ENCODE measurements at regions not wholly inside any gene's neighbourhood (a gene's known extent, or its start where the extent isn't known, plus 50 kb on each side); places are given as distances from the start of the nearest gene placed in this dataset.

GRCh38 chr9:85215416-85215815 lies 526.3 kb downstream of the AGTPBP1 start:
- no peaks in the 10 kb centered on the region for H3K36me3 Mint-ChIP-seq (ENCODE audit: insufficient read depth, unreplicated experiment)
- no peak overlapping the region for H3K4me3 Mint-ChIP-seq (ENCODE audit: unreplicated experiment)
- TF ChIP-seq CTCF (IDR thresholded peaks at IDR 0.05; ENCODE audit: unreplicated experiment), result no peak
- no peaks in the 10 kb centered on the region for H3K9me3 Mint-ChIP-seq (ENCODE audit: unreplicated experiment)
- DNase-seq (ENCODE audit: unreplicated experiment), result no peak
- no TSS peak for BruUV-seq (replicated peaks)
- peaks cover 22% of the 10 kb centered on the region for H3K4me1 Mint-ChIP-seq (ENCODE audit: insufficient read depth, unreplicated experiment)
- POLR2A ChIA-PET, result interaction anchor here (1.3 kb wide), 1 partner anchor 9 kb away, joined by 7 read pairs; no protein-coding TSS in a partner anchor
- CTCF ChIA-PET, result interaction anchor here (1.0 kb wide), 1 partner anchor 43 kb away, joined by 4 read pairs; no protein-coding TSS in a partner anchor
- no peaks in the 10 kb centered on the region for H3K27me3 Mint-ChIP-seq (ENCODE audit: insufficient read depth, unreplicated experiment)
- intact Hi-C loops (cut with micrococcal nuclease), result no loop called here
- no peak overlapping the region for H3K27ac Mint-ChIP-seq (ENCODE audit: low read depth, unreplicated experiment)

- TF ChIP-seq CTCF (IDR thresholded peaks at IDR 0.05; ENCODE audit: unreplicated experiment), result no peak
- ChIA-PET POLR2A (interaction anchor here (1.3 to 1.4 kb wide), 2 partner anchors 43 to 267 kb away, joined by 3 to 4 read pairs; no protein-coding TSS in a partner anchor), CTCF (interaction anchor here (0.6 to 0.9 kb wide), 2 partner anchors 127 to 484 kb away, joined by 3 to 4 read pairs; no protein-coding TSS in a partner anchor)
- H3K4me1 Mint-ChIP-seq (ENCODE audit: insufficient read depth, unreplicated experiment), result peaks cover 22% of the 10 kb centered on the region
- intact Hi-C loops (cut with micrococcal nuclease), result no loop called here
- H3K36me3 Mint-ChIP-seq (ENCODE audit: insufficient read depth, unreplicated experiment), result no peaks in the 10 kb centered on the region
- no peaks in the 10 kb centered on the region for H3K9me3 Mint-ChIP-seq (ENCODE audit: unreplicated experiment)
- BruUV-seq (replicated peaks), result no TSS peak
- H3K27ac Mint-ChIP-seq (ENCODE audit: low read depth, unreplicated experiment), result no peak overlapping the region
- DNase-seq (ENCODE audit: unreplicated experiment), result no peak
- no peak overlapping the region for H3K4me3 Mint-ChIP-seq (ENCODE audit: unreplicated experiment)
- no peaks in the 10 kb centered on the region for H3K27me3 Mint-ChIP-seq (ENCODE audit: insufficient read depth, unreplicated experiment)
These were observed 527.8 kb downstream of the AGTPBP1 start for GRCh38 chr9:85213650-85214607.

- intact Hi-C loops (cut with micrococcal nuclease), result no loop called here
- BruUV-seq (replicated peaks), result no TSS peak
- peaks cover 22% of the 10 kb centered on the region for H3K4me1 Mint-ChIP-seq (ENCODE audit: insufficient read depth, unreplicated experiment)
- DNase-seq (ENCODE audit: unreplicated experiment), result peak; percentile 66
- H3K36me3 Mint-ChIP-seq (ENCODE audit: insufficient read depth, unreplicated experiment), result no peaks in the 10 kb centered on the region
- H3K27ac Mint-ChIP-seq (ENCODE audit: low read depth, unreplicated experiment), result peak overlapping the region; percentile 43
- ChIA-PET POLR2A (interaction anchor here (1.3 to 1.5 kb wide), 3 partner anchors 12 to 266 kb away, joined by 3 to 14 read pairs (median 4); no protein-coding TSS in a partner anchor), CTCF (interaction anchor here (0.6 to 0.9 kb wide), 2 partner anchors 128 to 485 kb away, joined by 3 to 4 read pairs; no protein-coding TSS in a partner anchor)
- H3K4me3 Mint-ChIP-seq (ENCODE audit: unreplicated experiment), result no peak overlapping the region
- no peaks in the 10 kb centered on the region for H3K27me3 Mint-ChIP-seq (ENCODE audit: insufficient read depth, unreplicated experiment)
- TF ChIP-seq CTCF (IDR thresholded peaks at IDR 0.05; ENCODE audit: unreplicated experiment), result no peak
- peaks cover 1% of the 10 kb centered on the region for H3K9me3 Mint-ChIP-seq (ENCODE audit: unreplicated experiment)
These were observed 528.9 kb downstream of the AGTPBP1 start for GRCh38 chr9:85212887-85213286.

- peak; percentile 72 for DNase-seq (ENCODE audit: unreplicated experiment)
- no peak overlapping the region for H3K4me3 Mint-ChIP-seq (ENCODE audit: unreplicated experiment)
- TF ChIP-seq CTCF (IDR thresholded peaks at IDR 0.05; ENCODE audit: unreplicated experiment), result no peak
- H3K27me3 Mint-ChIP-seq (ENCODE audit: insufficient read depth, unreplicated experiment), result no peaks in the 10 kb centered on the region
- no peaks in the 10 kb centered on the region for H3K36me3 Mint-ChIP-seq (ENCODE audit: insufficient read depth, unreplicated experiment)
- H3K9me3 Mint-ChIP-seq (ENCODE audit: unreplicated experiment), result peaks cover 5% of the 10 kb centered on the region
- intact Hi-C loops (cut with micrococcal nuclease), result no loop called here
- H3K4me1 Mint-ChIP-seq (ENCODE audit: insufficient read depth, unreplicated experiment), result peaks cover 22% of the 10 kb centered on the region
- H3K27ac Mint-ChIP-seq (ENCODE audit: low read depth, unreplicated experiment), result peak overlapping the region; percentile 43
- ChIA-PET CTCF (no interaction called here), POLR2A (interaction anchor here (1.1 to 1.5 kb wide), 3 partner anchors 12 to 265 kb away, joined by 3 to 14 read pairs (median 3); no protein-coding TSS in a partner anchor)
- no TSS peak for BruUV-seq (replicated peaks)
These were observed 529.5 kb downstream of the AGTPBP1 start for GRCh38 chr9:85212209-85212608.

Data from MCF 10A (cell line).